Posterior vena cava (tissue), 2 donors: ENCODE measurements at regions not wholly inside any gene's neighbourhood (a gene's known extent, or its start where the extent isn't known, plus 50 kb on each side); places are given as distances from the start of the nearest gene placed in this dataset.

Experiments
- DNase-seq: peaks from one replicate; pipeline ENCODE4 v3.0.0-alpha.2; 2020; ENCODE audit warnings: low spot score
- intact Hi-C, 2 donors: fragments of 100-400 bp; cut with DNase I; formaldehyde crosslinking; loops; one replicate each; pipeline versions ENCODE4 v1.14.1 to v1.14.2; 2022 to 2023
- donor health status: DM: yes; HTN: yes; CAD: no.
- donor health status: DM: yes; HTN: yes; CAD: no.

GRCh38 chr18:68533641-68534040 is 181.3 kb downstream of the TMX3 start:
- no peak for DNase-seq
- intact Hi-C loops = no loop called here

- no peak for DNase-seq
- intact Hi-C loops = no loop called here
Measured at GRCh38 chr18:68532328-68532885, 182.5 kb downstream of the TMX3 start.

GRCh38 chr18:68525091-68525490 is 189.8 kb downstream of the TMX3 start:
- intact Hi-C loops = no loop called here
- DNase-seq = no peak

GRCh38 chr18:68520406-68521075 is 194.4 kb downstream of the TMX3 start:
- DNase-seq = no peak
- intact Hi-C loops = no loop called here

- no peak for DNase-seq
- intact Hi-C loops = no loop called here
Measured at GRCh38 chr18:68519336-68519735, 195.6 kb downstream of the TMX3 start.

- intact Hi-C loops = no loop called here
- DNase-seq = no peak
Measured at GRCh38 chr18:68509902-68510301, 205.0 kb downstream of the TMX3 start.

GRCh38 chr18:68507781-68508180 is 207.1 kb downstream of the TMX3 start:
- intact Hi-C loops = no loop called here
- DNase-seq = no peak

- intact Hi-C loops = no loop called here
- DNase-seq = no peak
Measured at GRCh38 chr18:68505178-68505574, 209.7 kb downstream of the TMX3 start.

- DNase-seq = no peak
- intact Hi-C loops = no loop called here
Measured at GRCh38 chr18:68504441-68505177, 210.3 kb downstream of the TMX3 start.

GRCh38 chr18:68500556-68500955 is 214.4 kb downstream of the TMX3 start:
- no peak for DNase-seq
- intact Hi-C loops = no loop called here

- intact Hi-C loops = no loop called here
- DNase-seq = no peak
Measured at GRCh38 chr18:68499141-68499540, 215.8 kb downstream of the TMX3 start.

- intact Hi-C loops = no loop called here
Measured at GRCh38 chr18:68498636-68499035, 216.3 kb downstream of the TMX3 start.

GRCh38 chr18:68498185-68498584 is 216.7 kb downstream of the TMX3 start:
- no peak for DNase-seq
- intact Hi-C loops = no loop called here

More at GRCh38 chr18:68498636-68499035, 216.3 kb downstream of the TMX3 start:
- no peak for DNase-seq

GRCh38 chr18:68494802-68495581 is 219.9 kb downstream of the TMX3 start:
- intact Hi-C loops = no loop called here
- no peak for DNase-seq

- intact Hi-C loops = no loop called here
- DNase-seq = no peak
Measured at GRCh38 chr18:68489013-68489792, 225.7 kb downstream of the TMX3 start.

- intact Hi-C loops = no loop called here
- DNase-seq = no peak
Measured at GRCh38 chr18:68484241-68484640, 230.7 kb downstream of the TMX3 start.

GRCh38 chr18:68482815-68483214 is 232.1 kb downstream of the TMX3 start:
- intact Hi-C loops = no loop called here
- no peak for DNase-seq

GRCh38 chr18:68480196-68480595 is 234.7 kb downstream of the TMX3 start:
- intact Hi-C loops = no loop called here
- DNase-seq = no peak

GRCh38 chr18:68478246-68478645 is 236.7 kb downstream of the TMX3 start:
- intact Hi-C loops = no loop called here
- DNase-seq = no peak
